GM23248 (cell line): ENCODE measurements at regions not wholly inside any gene's neighbourhood (a gene's known extent, or its start where the extent isn't known, plus 50 kb on each side); places are given as distances from the start of the nearest gene placed in this dataset.

Experiments
- DNase-seq: peaks from one replicate; pipeline ENCODE4 v3.0.0-alpha.2; 2015
- H2AFZ ChIP-seq: fragments of 200-600 bp; sonication (generic); 2 replicates; pipeline ENCODE4 v1.6.1; 2016; ENCODE audit warnings: antibody characterized with exemption
- H3F3A ChIP-seq: fragments of 200-600 bp; sonication (generic); 2 replicates; pipeline ENCODE4 v1.6.1; 2016; ENCODE audit warnings: mild to moderate bottlenecking, antibody characterized with exemption, mixed run types; ENCODE audit not compliant: insufficient read depth
- H3K27ac ChIP-seq: fragments of 200-600 bp; sonication (generic); 2 replicates; pipeline ENCODE4 v1.5.1; 2016; ENCODE audit warnings: mild to moderate bottlenecking
- H3K27me3 ChIP-seq: fragments of 200-600 bp; sonication (generic); replicated peaks from 2 replicates; pipeline ENCODE4 v1.6.1; 2016; ENCODE audit warnings: mild to moderate bottlenecking; ENCODE audit not compliant: insufficient read depth
- H3K36me3 ChIP-seq: fragments of 200-600 bp; sonication (generic); 2 replicates; pipeline ENCODE4 v1.6.1; 2016; ENCODE audit warnings: low read depth, mild to moderate bottlenecking
- H3K4me1 ChIP-seq: fragments of 200-600 bp; sonication (generic); 2 replicates; pipeline ENCODE4 v1.6.1; 2016; ENCODE audit warnings: mild to moderate bottlenecking; ENCODE audit not compliant: insufficient read depth
- H3K4me2 ChIP-seq: fragments of 200-600 bp; sonication (generic); one replicate; pipeline ENCODE4 v1.6.1; 2016; ENCODE audit warnings: mild to moderate bottlenecking; ENCODE audit not compliant: unreplicated experiment
- H3K4me3 ChIP-seq: fragments of 200-600 bp; sonication (generic); 2 replicates; pipeline ENCODE4 v1.5.1; 2016; ENCODE audit warnings: mild to moderate bottlenecking
- H3K79me2 ChIP-seq: fragments of 200-600 bp; sonication (generic); 2 replicates; pipeline ENCODE4 v1.6.1; 2016; ENCODE audit warnings: mild to moderate bottlenecking; ENCODE audit not compliant: insufficient read depth
- H3K9ac ChIP-seq: fragments of 200-600 bp; sonication (generic); 2 replicates; pipeline ENCODE4 v1.6.1; 2016; ENCODE audit warnings: mild to moderate bottlenecking
- H3K9me2 ChIP-seq: fragments of 200-600 bp; sonication (generic); 2 replicates; pipeline ENCODE4 v1.6.1; 2016; ENCODE audit warnings: mixed run types, mild to moderate bottlenecking, moderate library complexity; ENCODE audit not compliant: insufficient read depth
- H3K9me3 ChIP-seq: fragments of 200-600 bp; sonication (generic); one replicate; pipeline ENCODE4 v1.6.1; 2017; ENCODE audit warnings: low read depth
- H4K20me1 ChIP-seq: fragments of 200-600 bp; sonication (generic); 2 replicates; pipeline ENCODE4 v1.6.0; 2016; ENCODE audit not compliant: insufficient read depth
- EZH2 ChIP-seq: fragments of 200-600 bp; sonication (generic); IDR thresholded peaks from 2 replicates; pipeline ENCODE4 v1.6.1; 2018; ENCODE audit warnings: antibody characterized with exemption, mild to moderate bottlenecking; ENCODE audit not compliant: insufficient read depth, poor library complexity, severe bottlenecking
- EZH2phosphoT487 ChIP-seq: fragments of 200-600 bp; sonication (generic); IDR thresholded peaks from 2 replicates; pipeline ENCODE4 v1.6.1; 2018; ENCODE audit warnings: antibody characterized with exemption, moderate library complexity, mild to moderate bottlenecking, low read depth; ENCODE audit not compliant: insufficient read depth
- WGBS, 2 experiments: methylation state at CpG; one replicate each; pipeline ENCODE4 v1.1.6; 2015 to 2017; ENCODE audit warnings: low lambda C conversion rate in 2 of 2, low coverage in 1 of 2; ENCODE audit errors: missing lambda C conversion rate in 2 of 2; 5-methylcytosine and 5-hydroxymethylcytosine counted together
- in situ Hi-C: fragments of 300-500 bp; cut with MboI; formaldehyde crosslinking; loops from 2 replicates; pipeline ENCODE4 v1.15.0; 2020

GRCh38 chrX:44432641-44433040 lies 89.2 kb upstream of the EFHC2 start:
- Histone ChIP-seq H3K36me3 (no peaks in the 10 kb centered on the region), H3K27ac (no peak overlapping the region), H3K9me2 (no peaks in the 10 kb centered on the region), H3K79me2 (no peaks in the 10 kb centered on the region), H3K4me2 (no peak overlapping the region), H3K27me3 (no peaks in the 10 kb centered on the region), H3F3A (no peaks in the 10 kb centered on the region), H3K9ac (no peak overlapping the region), H3K9me3 (no peaks in the 10 kb centered on the region), H4K20me1 (no peaks in the 10 kb centered on the region), H3K4me1 (no peaks in the 10 kb centered on the region), H3K4me3 (no peak overlapping the region), H2AFZ (no peak overlapping the region)
- in situ Hi-C loops = no loop called here
- TF ChIP-seq EZH2 (no peak), EZH2phosphoT487 (no peak)
- DNase-seq = peak; percentile 20

- TF ChIP-seq EZH2phosphoT487 = no peak
- no peak for TF ChIP-seq EZH2
- in situ Hi-C loops = no loop called here
Measured at GRCh38 chrX:44431194-44431593, 87.7 kb upstream of the EFHC2 start.

GRCh38 chrX:44428989-44429627 lies 85.6 kb upstream of the EFHC2 start:
- WGBS, 2 experiments = 80 to 95% methylated on average over 4 of the region's 4 CpGs
- no peaks in the 10 kb centered on the region for H4K20me1 ChIP-seq
- no peak overlapping the region for H3K4me3 ChIP-seq
- H3K9me3 ChIP-seq = no peaks in the 10 kb centered on the region
- DNase-seq = no peak
- no peaks in the 10 kb centered on the region for H3K27me3 ChIP-seq
- no peak overlapping the region for H3K27ac ChIP-seq
- no peaks in the 10 kb centered on the region for H3K9me2 ChIP-seq
- no peak overlapping the region for H3K4me2 ChIP-seq
- TF ChIP-seq EZH2phosphoT487 (no peak), EZH2 (no peak)
- in situ Hi-C loops = no loop called here
- H3F3A ChIP-seq = no peaks in the 10 kb centered on the region
- no peaks in the 10 kb centered on the region for H3K4me1 ChIP-seq
- H3K79me2 ChIP-seq = no peaks in the 10 kb centered on the region
- no peaks in the 10 kb centered on the region for H3K36me3 ChIP-seq
- no peak overlapping the region for H2AFZ ChIP-seq
- no peak overlapping the region for H3K9ac ChIP-seq

More at GRCh38 chrX:44431194-44431593, 87.7 kb upstream of the EFHC2 start:
- Histone ChIP-seq H3K9me3 (no peaks in the 10 kb centered on the region), H4K20me1 (no peaks in the 10 kb centered on the region), H3K36me3 (no peaks in the 10 kb centered on the region), H2AFZ (no peak overlapping the region), H3K9me2 (no peaks in the 10 kb centered on the region), H3K27me3 (no peaks in the 10 kb centered on the region), H3F3A (no peaks in the 10 kb centered on the region), H3K27ac (no peak overlapping the region), H3K4me1 (no peaks in the 10 kb centered on the region), H3K79me2 (no peaks in the 10 kb centered on the region), H3K9ac (no peak overlapping the region), H3K4me3 (no peak overlapping the region), H3K4me2 (no peak overlapping the region)
- DNase-seq = peak; percentile 49

GRCh38 chrX:44422631-44423030 lies 79.2 kb upstream of the EFHC2 start:
- Histone ChIP-seq H3K4me1 (peaks cover 4% of the 10 kb centered on the region; the same call in 1 of the 2 replicates), H3K27me3 (no peaks in the 10 kb centered on the region), H3K4me3 (no peak overlapping the region), H3K36me3 (no peaks in the 10 kb centered on the region), H3K9me2 (no peaks in the 10 kb centered on the region), H4K20me1 (no peaks in the 10 kb centered on the region), H3K9me3 (no peaks in the 10 kb centered on the region), H3K27ac (no peak overlapping the region), H3K79me2 (no peaks in the 10 kb centered on the region), H3K4me2 (no peak overlapping the region), H3F3A (no peaks in the 10 kb centered on the region), H2AFZ (no peak overlapping the region), H3K9ac (no peak overlapping the region)
- 47 to 65% methylated on average over 1 of the region's 1 CpG for WGBS, 2 experiments
- TF ChIP-seq EZH2phosphoT487 = no peak
- no peak for TF ChIP-seq EZH2
- DNase-seq = peak; percentile 6
- in situ Hi-C loops = no loop called here

GRCh38 chrX:44415639-44416386 lies 72.3 kb upstream of the EFHC2 start:
- Histone ChIP-seq H3K4me1 (no peaks in the 10 kb centered on the region), H2AFZ (no peak overlapping the region), H3K9me3 (no peaks in the 10 kb centered on the region), H3K4me3 (no peak overlapping the region), H3K36me3 (no peaks in the 10 kb centered on the region), H3K79me2 (no peaks in the 10 kb centered on the region), H3F3A (no peaks in the 10 kb centered on the region), H3K9me2 (no peaks in the 10 kb centered on the region), H4K20me1 (no peaks in the 10 kb centered on the region), H3K9ac (no peak overlapping the region), H3K27ac (no peak overlapping the region), H3K4me2 (no peak overlapping the region), H3K27me3 (no peaks in the 10 kb centered on the region)
- in situ Hi-C loops = no loop called here
- DNase-seq = no peak
- WGBS, 2 experiments = 60 to 63% methylated on average over 4 of the region's 4 CpGs
- TF ChIP-seq EZH2phosphoT487 (no peak), EZH2 (no peak)
